HL-60 (cell line): ENCODE measurements at regions not wholly inside any gene's neighbourhood (a gene's known extent, or its start where the extent isn't known, plus 50 kb on each side); places are given as distances from the start of the nearest gene placed in this dataset.

Experiments used
- DNase-seq, 2 experiments: peaks; one replicate each; pipeline ENCODE4 v3.0.0-alpha.2; 2010 to 2020; ENCODE audit warnings: low read depth in 1 of 2, low spot score in 1 of 2
- H3K27ac ChIP-seq: fragments of 250-450 bp; sonication (Bioruptor Pico); replicated peaks from 2 replicates; pipeline ENCODE4 v1.5.1; 2020; ENCODE audit warnings: mild to moderate bottlenecking, moderate library complexity
- H3K27me3 ChIP-seq: fragments of 250-450 bp; sonication (Bioruptor Pico); 2 replicates; pipeline ENCODE4 v1.5.1; 2021; ENCODE audit warnings: mild to moderate bottlenecking, moderate library complexity; ENCODE audit not compliant: insufficient read depth, poor library complexity, severe bottlenecking
- H3K4me3 ChIP-seq: replicated peaks from 2 replicates; pipeline ENCODE4 v1.5.1; 2011; ENCODE audit warnings: mild to moderate bottlenecking, control low read depth, low read length; ENCODE audit not compliant: insufficient read depth
- GABPA ChIP-seq: IDR thresholded peaks from 2 replicates; pipeline ENCODE4 v1.6.1; 2012; ENCODE audit warnings: low read depth
- POLR2AphosphoS5 ChIP-seq: IDR thresholded peaks from 2 replicates; pipeline ENCODE4 v1.6.1; 2012; ENCODE audit warnings: low read depth
- REST ChIP-seq: IDR thresholded peaks from 2 replicates; pipeline ENCODE4 v1.6.1; 2012; ENCODE audit warnings: low read depth; ENCODE audit not compliant: insufficient replicate concordance
- SPI1 ChIP-seq: IDR thresholded peaks from 2 replicates; pipeline ENCODE4 v1.6.1; 2012; ENCODE audit warnings: low read depth, mild to moderate bottlenecking, borderline replicate concordance
- TF ChIP-seq, protein P1 (sequence below): IDR thresholded peaks from one replicate; pipeline ENCODE4 v1.5.1; 2011; ENCODE audit warnings: low read length, control low read depth, inconsistent platforms; ENCODE audit not compliant: insufficient read depth

DNA sequence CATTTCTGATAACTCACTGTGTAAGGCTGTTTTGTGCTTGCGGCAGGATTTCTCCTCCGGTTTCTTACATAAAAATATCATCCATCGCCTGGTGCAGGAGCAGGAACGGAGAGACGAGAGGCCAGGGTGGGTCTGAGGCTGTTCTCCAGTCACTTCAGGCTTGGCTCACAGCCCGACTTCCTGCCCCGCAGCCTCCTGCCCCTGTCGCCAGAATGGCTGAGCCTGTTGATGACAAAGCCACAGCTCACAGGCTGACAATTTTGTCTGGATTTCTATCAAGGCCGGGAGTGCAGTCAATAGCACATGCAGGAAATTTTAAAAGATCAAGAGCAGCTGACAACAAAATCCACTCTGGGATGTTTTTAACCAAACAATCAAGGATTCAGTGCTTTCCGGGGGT, 229.7 kb upstream of the ZNF32 start:
- DNase-seq, result no peak
- Histone ChIP-seq H3K27me3 (no peaks in the 10 kb centered on the region), H3K4me3 (no peak overlapping the region), H3K27ac (no peak overlapping the region)
- TF ChIP-seq POLR2AphosphoS5 (no peak), SPI1 (no peak), REST (no peak), GABPA (no peak)
- TF ChIP-seq, protein P1, sequence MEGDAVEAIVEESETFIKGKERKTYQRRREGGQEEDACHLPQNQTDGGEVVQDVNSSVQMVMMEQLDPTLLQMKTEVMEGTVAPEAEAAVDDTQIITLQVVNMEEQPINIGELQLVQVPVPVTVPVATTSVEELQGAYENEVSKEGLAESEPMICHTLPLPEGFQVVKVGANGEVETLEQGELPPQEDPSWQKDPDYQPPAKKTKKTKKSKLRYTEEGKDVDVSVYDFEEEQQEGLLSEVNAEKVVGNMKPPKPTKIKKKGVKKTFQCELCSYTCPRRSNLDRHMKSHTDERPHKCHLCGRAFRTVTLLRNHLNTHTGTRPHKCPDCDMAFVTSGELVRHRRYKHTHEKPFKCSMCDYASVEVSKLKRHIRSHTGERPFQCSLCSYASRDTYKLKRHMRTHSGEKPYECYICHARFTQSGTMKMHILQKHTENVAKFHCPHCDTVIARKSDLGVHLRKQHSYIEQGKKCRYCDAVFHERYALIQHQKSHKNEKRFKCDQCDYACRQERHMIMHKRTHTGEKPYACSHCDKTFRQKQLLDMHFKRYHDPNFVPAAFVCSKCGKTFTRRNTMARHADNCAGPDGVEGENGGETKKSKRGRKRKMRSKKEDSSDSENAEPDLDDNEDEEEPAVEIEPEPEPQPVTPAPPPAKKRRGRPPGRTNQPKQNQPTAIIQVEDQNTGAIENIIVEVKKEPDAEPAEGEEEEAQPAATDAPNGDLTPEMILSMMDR, result no peak

DNA sequence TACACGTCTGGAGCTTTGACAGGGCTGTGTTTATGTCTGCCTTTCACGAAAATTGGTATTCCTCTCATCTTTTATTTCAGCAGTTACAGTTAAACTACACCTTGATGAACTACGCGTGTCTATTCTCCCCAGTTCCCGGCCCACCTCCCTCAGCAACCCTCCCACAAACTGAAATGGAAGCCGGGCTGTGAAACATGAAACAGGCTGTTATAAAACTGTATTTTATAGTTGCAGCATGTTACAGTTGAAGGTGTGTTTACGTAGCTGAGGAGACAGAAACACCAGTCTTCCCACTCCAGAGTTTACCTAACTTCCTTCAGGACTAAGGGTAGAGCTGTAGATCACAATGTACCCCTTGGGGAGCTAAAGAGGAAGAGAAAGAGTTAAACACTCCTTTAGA, 228.3 kb upstream of the ZNF32 start:
- Histone ChIP-seq H3K27ac (no peak overlapping the region), H3K4me3 (no peak overlapping the region), H3K27me3 (no peaks in the 10 kb centered on the region)
- TF ChIP-seq REST, result no peak
- TF ChIP-seq SPI1, result no peak
- DNase-seq, result no peak

- TF ChIP-seq POLR2AphosphoS5 (no peak), REST (no peak), SPI1 (no peak), GABPA (no peak)
- TF ChIP-seq, protein P1, result no peak
- Histone ChIP-seq H3K4me3 (no peak overlapping the region), H3K27ac (no peak overlapping the region), H3K27me3 (no peaks in the 10 kb centered on the region)
- DNase-seq, result no peak
These were observed 226.3 kb upstream of the ZNF32 start for GRCh38 chr10:43874984-43875383.

DNA sequence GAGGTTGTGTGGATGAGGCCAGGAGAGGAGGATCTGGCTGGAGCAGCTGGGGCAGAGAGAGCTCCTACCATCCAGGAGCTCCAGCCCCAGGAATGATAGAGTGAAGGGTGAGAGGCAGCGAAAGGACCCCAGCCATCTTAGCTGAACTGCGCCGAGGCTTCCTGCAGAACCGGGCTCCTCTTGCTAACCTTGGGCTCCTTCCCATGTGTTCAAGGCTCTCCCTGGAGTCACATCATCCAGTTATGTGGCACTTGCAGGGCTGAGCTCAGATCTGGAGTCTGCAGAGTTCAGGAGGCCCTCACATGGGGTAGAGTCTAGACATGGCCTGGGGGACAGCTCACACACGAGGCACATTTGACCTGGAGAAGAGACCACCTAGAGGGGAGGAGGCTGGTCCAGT, 225.0 kb upstream of the ZNF32 start:
- Histone ChIP-seq H3K27me3 (no peaks in the 10 kb centered on the region), H3K4me3 (no peak overlapping the region), H3K27ac (no peak overlapping the region)
- TF ChIP-seq POLR2AphosphoS5 (no peak), REST (no peak), GABPA (no peak), SPI1 (no peak)
- TF ChIP-seq, protein P1, result no peak
- DNase-seq, result no peak
